ENCODE measurements at regions not wholly inside any gene's neighbourhood (a gene's known extent, or its start where the extent isn't known, plus 50 kb on each side); places are given as distances from the start of the nearest gene placed in this dataset.

GRCh38 chr11:104246590-104246989 lies 82.6 kb upstream of the PDGFD start:
- TF ChIP-seq EZH2phosphoT487 (IDR thresholded peaks at IDR 0.05; ENCODE audit: borderline replicate concordance) (no peak), CTCF (conservative IDR thresholded peaks at IDR 0.05; ENCODE audit: low read length) (no peak)
- Histone ChIP-seq H3K4me3 (ENCODE audit: low read length, poor library complexity, severe bottlenecking) (no peak overlapping the region), H3F3A (ENCODE audit: low read depth) (no peaks in the 10 kb centered on the region), H3K9ac (ENCODE audit: low read depth, low read length, poor library complexity, severe bottlenecking) (no peak overlapping the region), H3K9me3 (ENCODE audit: insufficient read depth, low read depth, low read length) (no peaks in the 10 kb centered on the region), H3K36me3 (ENCODE audit: insufficient read depth, low read length) (no peaks in the 10 kb centered on the region), H3K79me2 (ENCODE audit: insufficient read depth, low read length) (no peaks in the 10 kb centered on the region), H2AFZ (ENCODE audit: low read length) (no peak overlapping the region), H3K27me3 (ENCODE audit: insufficient read depth, low read length, poor library complexity, severe bottlenecking) (no peaks in the 10 kb centered on the region), H3K4me2 (ENCODE audit: low read depth, low read length, poor library complexity, severe bottlenecking) (no peak overlapping the region), H3K9me2 (replicated peaks; ENCODE audit: low read depth, low read length) (no peaks in the 10 kb centered on the region), H4K20me1 (ENCODE audit: insufficient read depth, low read length, poor library complexity, severe bottlenecking) (no peaks in the 10 kb centered on the region), H3K4me1 (ENCODE audit: insufficient read depth, low read length, poor library complexity, severe bottlenecking) (no peaks in the 10 kb centered on the region)

- H2AFZ ChIP-seq (ENCODE audit: low read length): no peak overlapping the region
- H3K79me2 ChIP-seq (ENCODE audit: insufficient read depth, low read length): no peaks in the 10 kb centered on the region
- TF ChIP-seq CTCF (conservative IDR thresholded peaks at IDR 0.05; ENCODE audit: low read length) (no peak), EZH2phosphoT487 (IDR thresholded peaks at IDR 0.05; ENCODE audit: borderline replicate concordance) (no peak)
- no peaks in the 10 kb centered on the region for H3K9me3 ChIP-seq (ENCODE audit: insufficient read depth, low read depth, low read length)
- H3K27me3 ChIP-seq (ENCODE audit: insufficient read depth, low read length, poor library complexity, severe bottlenecking): no peaks in the 10 kb centered on the region
- H3K9ac ChIP-seq (ENCODE audit: low read depth, low read length, poor library complexity, severe bottlenecking): no peak overlapping the region
- H3K4me2 ChIP-seq (ENCODE audit: low read depth, low read length, poor library complexity, severe bottlenecking): no peak overlapping the region
- no peaks in the 10 kb centered on the region for H3K36me3 ChIP-seq (ENCODE audit: insufficient read depth, low read length)
- H3K4me3 ChIP-seq (ENCODE audit: low read length, poor library complexity, severe bottlenecking): no peak overlapping the region
- H3K9me2 ChIP-seq (replicated peaks; ENCODE audit: low read depth, low read length): no peaks in the 10 kb centered on the region
- no peaks in the 10 kb centered on the region for H3K4me1 ChIP-seq (ENCODE audit: insufficient read depth, low read length, poor library complexity, severe bottlenecking)
- H4K20me1 ChIP-seq (ENCODE audit: insufficient read depth, low read length, poor library complexity, severe bottlenecking): no peaks in the 10 kb centered on the region
- no peaks in the 10 kb centered on the region for H3F3A ChIP-seq (ENCODE audit: low read depth)
Measured at GRCh38 chr11:104238916-104239315, 75.0 kb upstream of the PDGFD start.

- Histone ChIP-seq H3K9me2 (replicated peaks; ENCODE audit: low read depth, low read length) (no peaks in the 10 kb centered on the region), H3K4me2 (ENCODE audit: low read depth, low read length, poor library complexity, severe bottlenecking) (no peak overlapping the region), H2AFZ (ENCODE audit: low read length) (no peak overlapping the region), H3K79me2 (ENCODE audit: insufficient read depth, low read length) (no peaks in the 10 kb centered on the region), H3F3A (ENCODE audit: low read depth) (no peaks in the 10 kb centered on the region), H3K4me1 (ENCODE audit: insufficient read depth, low read length, poor library complexity, severe bottlenecking) (no peaks in the 10 kb centered on the region), H4K20me1 (ENCODE audit: insufficient read depth, low read length, poor library complexity, severe bottlenecking) (no peaks in the 10 kb centered on the region), H3K36me3 (ENCODE audit: insufficient read depth, low read length) (no peaks in the 10 kb centered on the region), H3K9me3 (ENCODE audit: insufficient read depth, low read depth, low read length) (no peaks in the 10 kb centered on the region), H3K4me3 (ENCODE audit: low read length, poor library complexity, severe bottlenecking) (no peak overlapping the region), H3K27me3 (ENCODE audit: insufficient read depth, low read length, poor library complexity, severe bottlenecking) (no peaks in the 10 kb centered on the region), H3K9ac (ENCODE audit: low read depth, low read length, poor library complexity, severe bottlenecking) (no peak overlapping the region)
- no peak for TF ChIP-seq CTCF (conservative IDR thresholded peaks at IDR 0.05; ENCODE audit: low read length)
- no peak for TF ChIP-seq EZH2phosphoT487 (IDR thresholded peaks at IDR 0.05; ENCODE audit: borderline replicate concordance)
Measured at GRCh38 chr11:104225047-104225446, 61.1 kb upstream of the PDGFD start.

Data from Loucy (cell line).